Smooth muscle cell (in vitro differentiated cells): ENCODE measurements at regions not wholly inside any gene's neighbourhood (a gene's known extent, or its start where the extent isn't known, plus 50 kb on each side); places are given as distances from the start of the nearest gene placed in this dataset.

Experiments used
- DNase-seq: peaks from one replicate; lab custom pipeline; 2025; ENCODE audit not compliant: unreplicated experiment; lab: John Stamatoyannopoulos, UW
- H2AFZ ChIP-seq: fragments of 200-600 bp; sonication (generic); 2 replicates; pipeline ENCODE4 v1.6.0; 2016; ENCODE audit warnings: antibody characterized with exemption, low read depth, mild to moderate bottlenecking
- H3F3A ChIP-seq: fragments of 200-600 bp; sonication (generic); 2 replicates; pipeline ENCODE4 v1.6.0; 2017; ENCODE audit warnings: antibody characterized with exemption, low read depth
- H3K27ac ChIP-seq: fragments of 200-600 bp; sonication (generic); 2 replicates; pipeline ENCODE4 v1.5.1; 2016; ENCODE audit warnings: low read depth, mild to moderate bottlenecking
- H3K27me3 ChIP-seq: fragments of 200-600 bp; sonication (generic); 2 replicates; pipeline ENCODE4 v1.6.1; 2016; ENCODE audit warnings: low read depth, mild to moderate bottlenecking
- H3K36me3 ChIP-seq: fragments of 200-600 bp; sonication (generic); 2 replicates; pipeline ENCODE4 v1.5.1; 2016; ENCODE audit warnings: low read depth
- H3K4me1 ChIP-seq: fragments of 200-600 bp; sonication (generic); 2 replicates; pipeline ENCODE4 v1.5.1; 2016; ENCODE audit warnings: low read depth
- H3K4me2 ChIP-seq: fragments of 200-600 bp; sonication (generic); 2 replicates; pipeline ENCODE4 v1.6.0; 2016; ENCODE audit warnings: mild to moderate bottlenecking
- H3K4me3 ChIP-seq: fragments of 200-600 bp; sonication (generic); 2 replicates; pipeline ENCODE4 v1.5.1; 2016; ENCODE audit warnings: mild to moderate bottlenecking
- H3K79me2 ChIP-seq: fragments of 200-600 bp; sonication (generic); 2 replicates; pipeline ENCODE4 v1.6.0; 2016; ENCODE audit warnings: low read depth, mild to moderate bottlenecking
- H3K9ac ChIP-seq: fragments of 200-600 bp; sonication (generic); 2 replicates; pipeline ENCODE4 v1.6.0; 2016; ENCODE audit warnings: low read depth
- H3K9me3 ChIP-seq: fragments of 200-600 bp; sonication (generic); replicated peaks from 2 replicates; pipeline ENCODE4 v1.5.1; 2016; ENCODE audit warnings: low read depth
- H4K20me1 ChIP-seq: fragments of 200-600 bp; sonication (generic); 2 replicates; pipeline ENCODE4 v1.6.0; 2016; ENCODE audit warnings: low read depth
- WGBS: methylation state at CpG from one replicate; pipeline ENCODE4 v1.1.7; 2016; ENCODE audit warnings: low lambda C conversion rate; 5-methylcytosine and 5-hydroxymethylcytosine counted together
- TF ChIP-seq, protein P1 (sequence below): fragments of 200-600 bp; sonication (generic); IDR thresholded peaks from 2 replicates; pipeline ENCODE4 v1.5.1; 2017; ENCODE audit warnings: borderline replicate concordance, mild to moderate bottlenecking, antibody characterized with exemption; ENCODE audit not compliant: insufficient read depth, poor library complexity, severe bottlenecking

DNA sequence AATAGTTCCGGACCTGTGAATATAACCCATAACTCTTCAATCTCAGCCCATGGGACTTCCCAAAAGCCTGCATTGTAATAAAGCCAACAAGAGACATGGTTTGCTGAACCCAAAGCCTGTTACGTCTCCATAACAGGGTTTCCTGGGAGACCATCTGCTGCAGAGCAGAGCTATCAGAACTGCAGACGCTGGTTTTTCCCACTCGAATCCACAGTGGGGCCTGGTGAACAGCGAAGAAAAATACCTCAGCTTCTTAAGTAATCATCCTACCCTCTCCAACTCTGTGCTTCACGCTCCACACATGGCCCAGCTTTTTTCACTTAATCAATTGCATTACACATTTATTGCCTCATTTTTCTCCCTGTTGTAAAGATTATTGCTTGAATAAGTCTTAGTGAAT is 409.5 kb upstream of the GRIA1 start:
- 72% methylated on average over 6 of the region's 6 CpGs for WGBS

DNA sequence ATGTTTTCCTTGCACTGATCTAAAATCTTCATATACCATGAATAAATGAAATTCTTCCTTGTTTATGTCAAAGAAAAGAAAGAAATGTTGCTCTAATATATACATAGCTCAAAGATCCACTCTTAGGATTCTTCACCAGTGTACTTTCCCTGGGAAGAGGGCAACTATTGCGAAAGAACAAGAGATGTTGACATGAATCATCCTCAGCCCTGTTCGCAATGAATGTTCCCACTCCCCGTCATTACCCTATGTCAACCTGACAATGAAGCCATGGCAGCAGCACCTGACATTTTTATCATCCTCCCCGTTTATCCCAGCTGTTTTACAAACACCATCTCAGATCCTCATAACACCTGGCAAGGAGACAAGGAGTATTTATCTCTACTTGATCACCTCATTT is 409.1 kb upstream of the GRIA1 start:
- 43% methylated on average over 4 of the region's 4 CpGs for WGBS
- H4K20me1 ChIP-seq = no peaks in the 10 kb centered on the region
- H3K4me2 ChIP-seq = no peak overlapping the region
- TF ChIP-seq, protein P1, sequence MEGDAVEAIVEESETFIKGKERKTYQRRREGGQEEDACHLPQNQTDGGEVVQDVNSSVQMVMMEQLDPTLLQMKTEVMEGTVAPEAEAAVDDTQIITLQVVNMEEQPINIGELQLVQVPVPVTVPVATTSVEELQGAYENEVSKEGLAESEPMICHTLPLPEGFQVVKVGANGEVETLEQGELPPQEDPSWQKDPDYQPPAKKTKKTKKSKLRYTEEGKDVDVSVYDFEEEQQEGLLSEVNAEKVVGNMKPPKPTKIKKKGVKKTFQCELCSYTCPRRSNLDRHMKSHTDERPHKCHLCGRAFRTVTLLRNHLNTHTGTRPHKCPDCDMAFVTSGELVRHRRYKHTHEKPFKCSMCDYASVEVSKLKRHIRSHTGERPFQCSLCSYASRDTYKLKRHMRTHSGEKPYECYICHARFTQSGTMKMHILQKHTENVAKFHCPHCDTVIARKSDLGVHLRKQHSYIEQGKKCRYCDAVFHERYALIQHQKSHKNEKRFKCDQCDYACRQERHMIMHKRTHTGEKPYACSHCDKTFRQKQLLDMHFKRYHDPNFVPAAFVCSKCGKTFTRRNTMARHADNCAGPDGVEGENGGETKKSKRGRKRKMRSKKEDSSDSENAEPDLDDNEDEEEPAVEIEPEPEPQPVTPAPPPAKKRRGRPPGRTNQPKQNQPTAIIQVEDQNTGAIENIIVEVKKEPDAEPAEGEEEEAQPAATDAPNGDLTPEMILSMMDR = no peak
- no peaks in the 10 kb centered on the region for H3K9me3 ChIP-seq
- H3K27me3 ChIP-seq = no peaks in the 10 kb centered on the region
- no peaks in the 10 kb centered on the region for H3F3A ChIP-seq
- H3K4me3 ChIP-seq = no peak overlapping the region
- H3K79me2 ChIP-seq = no peaks in the 10 kb centered on the region
- H3K4me1 ChIP-seq = peaks cover 6% of the 10 kb centered on the region
- no peak overlapping the region for H2AFZ ChIP-seq
- H3K27ac ChIP-seq = no peak overlapping the region
- H3K9ac ChIP-seq = no peak overlapping the region
- no peak for DNase-seq
- no peaks in the 10 kb centered on the region for H3K36me3 ChIP-seq

More for the DNA sequence above, 409.5 kb upstream of the GRIA1 start:
- no peak overlapping the region for H3K4me3 ChIP-seq
- H3K4me1 ChIP-seq = peaks cover 6% of the 10 kb centered on the region
- H3F3A ChIP-seq = no peaks in the 10 kb centered on the region
- H3K9me3 ChIP-seq = no peaks in the 10 kb centered on the region
- no peaks in the 10 kb centered on the region for H3K27me3 ChIP-seq
- no peak overlapping the region for H3K9ac ChIP-seq
- no peak overlapping the region for H3K27ac ChIP-seq
- TF ChIP-seq, protein P1 = no peak
- H3K4me2 ChIP-seq = no peak overlapping the region
- no peaks in the 10 kb centered on the region for H3K79me2 ChIP-seq
- no peak overlapping the region for H2AFZ ChIP-seq
- H3K36me3 ChIP-seq = no peaks in the 10 kb centered on the region
- no peak for DNase-seq
- no peaks in the 10 kb centered on the region for H4K20me1 ChIP-seq

DNA sequence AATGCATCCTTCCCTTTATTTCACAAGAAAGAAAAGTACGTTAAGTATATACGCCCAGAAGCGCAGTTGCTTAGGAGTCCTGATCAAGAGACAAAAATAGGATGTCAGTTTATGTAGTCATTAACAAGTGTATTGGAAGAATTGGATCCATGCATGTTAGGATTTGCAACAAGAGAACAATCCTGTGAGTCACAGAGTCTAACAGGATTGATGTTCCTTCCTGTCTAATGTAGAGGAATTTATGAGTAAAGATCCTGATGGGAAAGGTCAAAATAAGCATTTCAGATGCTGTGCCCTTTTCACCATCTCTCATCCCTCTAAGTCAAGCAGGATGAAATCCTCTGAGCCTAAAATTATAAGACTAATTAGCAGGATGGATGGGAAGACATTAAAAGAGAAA is 406.0 kb upstream of the GRIA1 start:
- Histone ChIP-seq H3K36me3 (no peaks in the 10 kb centered on the region), H3K79me2 (no peaks in the 10 kb centered on the region), H3K4me3 (no peak overlapping the region), H3K9ac (no peak overlapping the region), H3K27me3 (no peaks in the 10 kb centered on the region), H4K20me1 (no peaks in the 10 kb centered on the region), H3K4me2 (no peak overlapping the region), H3K9me3 (no peaks in the 10 kb centered on the region), H3F3A (no peaks in the 10 kb centered on the region), H3K27ac (no peak overlapping the region), H3K4me1 (peaks cover 6% of the 10 kb centered on the region), H2AFZ (no peak overlapping the region)
- TF ChIP-seq, protein P1 = no peak
- WGBS = 85% methylated on average over 3 of the region's 3 CpGs
- DNase-seq = no peak

DNA sequence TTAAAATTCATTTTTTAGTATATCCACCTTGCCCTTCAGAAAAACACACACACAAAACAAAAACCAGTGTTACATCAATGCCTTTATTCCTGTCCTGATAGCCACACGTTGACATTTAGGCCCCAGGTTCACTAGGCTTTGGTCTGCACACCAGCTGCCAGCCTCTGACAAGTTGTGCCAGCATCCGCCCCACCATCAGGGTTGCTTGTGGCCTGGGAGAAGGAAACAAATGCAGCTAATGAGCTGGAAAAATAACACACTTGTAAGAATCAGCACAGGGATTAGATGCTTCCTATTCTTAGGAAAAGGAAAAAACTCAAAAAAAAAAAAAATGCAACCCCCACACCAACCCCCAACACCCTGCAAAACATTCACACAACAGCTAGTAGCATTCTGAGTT is 404.0 kb upstream of the GRIA1 start:
- WGBS = 87% methylated on average over 2 of the region's 2 CpGs
- H3K36me3 ChIP-seq = no peaks in the 10 kb centered on the region
- H2AFZ ChIP-seq = no peak overlapping the region
- no peaks in the 10 kb centered on the region for H4K20me1 ChIP-seq
- H3K27ac ChIP-seq = no peak overlapping the region
- H3K4me1 ChIP-seq = peaks cover 6% of the 10 kb centered on the region
- H3K4me3 ChIP-seq = no peak overlapping the region
- TF ChIP-seq, protein P1 = no peak
- no peaks in the 10 kb centered on the region for H3K79me2 ChIP-seq
- no peaks in the 10 kb centered on the region for H3K9me3 ChIP-seq
- H3K4me2 ChIP-seq = no peak overlapping the region
- H3F3A ChIP-seq = no peaks in the 10 kb centered on the region
- no peaks in the 10 kb centered on the region for H3K27me3 ChIP-seq
- H3K9ac ChIP-seq = no peak overlapping the region
- DNase-seq = no peak
